HG02678 (cell line): ENCODE measurements at regions not wholly inside any gene's neighbourhood (a gene's known extent, or its start where the extent isn't known, plus 50 kb on each side); places are given as distances from the start of the nearest gene placed in this dataset.
A peak's percentile ranks its signal among the peaks of the same experiment; 100 is the strongest.
"Not testable (repeated sequence)": the region's sequence is repeated elsewhere in the genome, so short reads cannot be mapped to it uniquely, and the experiment has no call there.

Source experiments
- ATAC-seq: cut with Tn5 transposase; IDR thresholded peaks from one replicate; pipeline ENCODE4 v1.9.1; 2021; ENCODE audit warnings: mild to moderate bottlenecking, moderate library complexity; ENCODE audit not compliant: unreplicated experiment

GRCh38 chr15:22358932-22359331 lies 99.8 kb upstream of the GOLGA6L22 start:
- not testable (repeated sequence) for ATAC-seq

- ATAC-seq, result peak; percentile 68
Measured at GRCh38 chr15:22359587-22359986, 99.1 kb upstream of the GOLGA6L22 start.

- ATAC-seq, result not testable (repeated sequence)
Measured at GRCh38 chr15:22360696-22361095, 98.0 kb upstream of the GOLGA6L22 start.

GRCh38 chr15:22362502-22362901 lies 96.2 kb upstream of the GOLGA6L22 start:
- ATAC-seq, result not testable (repeated sequence)

GRCh38 chr15:22371246-22371834 lies 87.4 kb upstream of the GOLGA6L22 start:
- ATAC-seq, result not testable (repeated sequence)

- not testable (repeated sequence) for ATAC-seq
Measured at GRCh38 chr15:22374531-22374930, 84.2 kb upstream of the GOLGA6L22 start.

- ATAC-seq, result not testable (repeated sequence)
Measured at GRCh38 chr15:22375829-22376228, 82.9 kb upstream of the GOLGA6L22 start.

GRCh38 chr15:22377859-22378258 lies 80.8 kb upstream of the GOLGA6L22 start:
- peak; percentile 51 for ATAC-seq

GRCh38 chr15:22387691-22388090 lies 71.0 kb upstream of the GOLGA6L22 start:
- ATAC-seq, result not testable (repeated sequence)

GRCh38 chr15:22388365-22388764 lies 70.3 kb upstream of the GOLGA6L22 start:
- ATAC-seq, result not testable (repeated sequence)

- not testable (repeated sequence) for ATAC-seq
Measured at GRCh38 chr15:22401207-22401606, 57.5 kb upstream of the GOLGA6L22 start.

- not testable (repeated sequence) for ATAC-seq
Measured at GRCh38 chr15:22401703-22402102, 57.0 kb upstream of the GOLGA6L22 start.

GRCh38 chr15:22405765-22406164 lies 52.9 kb upstream of the GOLGA6L22 start:
- not testable (repeated sequence) for ATAC-seq
